ENCODE measurements at regions not wholly inside any gene's neighbourhood (a gene's known extent, or its start where the extent isn't known, plus 50 kb on each side); places are given as distances from the start of the nearest gene placed in this dataset.

GRCh38 chr6:11944111-11944510 is 68.0 kb upstream of the HIVEP1 start:
- in situ Hi-C loops (cut with MboI): no loop called here
- no peak overlapping the region for H3K9ac ChIP-seq (ENCODE audit: insufficient read depth in 1 of 2, low read depth in 2 of 2, low read length in 2 of 2)
- no peaks in the 10 kb centered on the region; the same call in 1 of the 2 replicates for H3K9me3 ChIP-seq (replicated peaks; ENCODE audit: control insufficient read depth, insufficient read depth, low read depth, low read length)
- ATAC-seq: no peak
- POLR2A ChIA-PET: interaction anchor here (0.6 to 1.0 kb wide), 3 partner anchors 11 to 49 kb away, joined by 3 read pairs; no protein-coding TSS in a partner anchor
- intact Hi-C loops (cut with micrococcal nuclease): no loop called here
- H4K20me1 ChIP-seq (replicated peaks; ENCODE audit: control insufficient read depth, insufficient read depth, low read length): no peaks in the 10 kb centered on the region
- H2AFZ ChIP-seq (ENCODE audit: low read depth, low read length): peak overlapping the region; percentile 46; the same call in 1 of the 2 replicates
- H3K27me3 ChIP-seq (ENCODE audit: control insufficient read depth in 2 of 2, insufficient read depth in 2 of 2, low read length in 2 of 2): no peaks in the 10 kb centered on the region
- 58% methylated on average over 1 of the region's 1 CpG for WGBS (ENCODE audit: insufficient coverage, low coverage, missing lambda C conversion rate)
- no peak for FAIRE-seq
- no peak for DNase-seq (ENCODE audit: extremely low read depth in 1 of 4, low spot score in 3 of 4)
- H3K4me2 ChIP-seq (ENCODE audit: insufficient read depth, low read length): no peak overlapping the region
- no peaks in the 10 kb centered on the region for H3K36me3 ChIP-seq (ENCODE audit: control insufficient read depth, insufficient read depth, low read length)
- H3K79me2 ChIP-seq (ENCODE audit: control insufficient read depth, insufficient read depth, low read length): no peaks in the 10 kb centered on the region
- no peaks in the 10 kb centered on the region for H3K9me1 ChIP-seq (ENCODE audit: control insufficient read depth, insufficient read depth, low read length)
- CTCF ChIA-PET (ENCODE audit: low intra/inter-chr PET ratio): no interaction called here
- H3K4me1 ChIP-seq (replicated peaks in 1 of 2; ENCODE audit: control insufficient read depth in 2 of 2, insufficient read depth in 2 of 2, low read length in 2 of 2): peaks cover 9 to 20% of the 10 kb centered on the region in 2 experiments; a peak in 4 of 5 replicates
- no peak overlapping the region for H3K4me3 ChIP-seq
- no TSS peak for BruUV-seq (replicated peaks)
- H3K27ac ChIP-seq (ENCODE audit: extremely low read depth, low read depth, low read length): no peak overlapping the region
- TF ChIP-seq ZNF395 (CRISPR knock-in tag; IDR thresholded peaks at IDR 0.05): no peak
- TF ChIP-seq, protein P1, sequence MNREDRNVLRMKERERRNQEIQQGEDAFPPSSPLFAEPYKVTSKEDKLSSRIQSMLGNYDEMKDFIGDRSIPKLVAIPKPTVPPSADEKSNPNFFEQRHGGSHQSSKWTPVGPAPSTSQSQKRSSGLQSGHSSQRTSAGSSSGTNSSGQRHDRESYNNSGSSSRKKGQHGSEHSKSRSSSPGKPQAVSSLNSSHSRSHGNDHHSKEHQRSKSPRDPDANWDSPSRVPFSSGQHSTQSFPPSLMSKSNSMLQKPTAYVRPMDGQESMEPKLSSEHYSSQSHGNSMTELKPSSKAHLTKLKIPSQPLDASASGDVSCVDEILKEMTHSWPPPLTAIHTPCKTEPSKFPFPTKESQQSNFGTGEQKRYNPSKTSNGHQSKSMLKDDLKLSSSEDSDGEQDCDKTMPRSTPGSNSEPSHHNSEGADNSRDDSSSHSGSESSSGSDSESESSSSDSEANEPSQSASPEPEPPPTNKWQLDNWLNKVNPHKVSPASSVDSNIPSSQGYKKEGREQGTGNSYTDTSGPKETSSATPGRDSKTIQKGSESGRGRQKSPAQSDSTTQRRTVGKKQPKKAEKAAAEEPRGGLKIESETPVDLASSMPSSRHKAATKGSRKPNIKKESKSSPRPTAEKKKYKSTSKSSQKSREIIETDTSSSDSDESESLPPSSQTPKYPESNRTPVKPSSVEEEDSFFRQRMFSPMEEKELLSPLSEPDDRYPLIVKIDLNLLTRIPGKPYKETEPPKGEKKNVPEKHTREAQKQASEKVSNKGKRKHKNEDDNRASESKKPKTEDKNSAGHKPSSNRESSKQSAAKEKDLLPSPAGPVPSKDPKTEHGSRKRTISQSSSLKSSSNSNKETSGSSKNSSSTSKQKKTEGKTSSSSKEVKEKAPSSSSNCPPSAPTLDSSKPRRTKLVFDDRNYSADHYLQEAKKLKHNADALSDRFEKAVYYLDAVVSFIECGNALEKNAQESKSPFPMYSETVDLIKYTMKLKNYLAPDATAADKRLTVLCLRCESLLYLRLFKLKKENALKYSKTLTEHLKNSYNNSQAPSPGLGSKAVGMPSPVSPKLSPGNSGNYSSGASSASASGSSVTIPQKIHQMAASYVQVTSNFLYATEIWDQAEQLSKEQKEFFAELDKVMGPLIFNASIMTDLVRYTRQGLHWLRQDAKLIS (CRISPR knock-in tag; IDR thresholded peaks at IDR 0.05): no peak
- TF ChIP-seq PML (IDR thresholded peaks at IDR 0.05; ENCODE audit: low read length): no peak
- no peak for TF ChIP-seq ZNF133 (CRISPR knock-in tag; IDR thresholded peaks at IDR 0.05)
- no peak for TF ChIP-seq RBM39 (optimal IDR thresholded peaks at IDR 0.05; ENCODE audit: low read depth, low read length)
- TF ChIP-seq YBX1 (IDR thresholded peaks at IDR 0.05): no peak
- no peak for TF ChIP-seq HNRNPH1 (optimal IDR thresholded peaks at IDR 0.05; ENCODE audit: low read depth, low read length)
- no peak for TF ChIP-seq CBX1 (IDR thresholded peaks at IDR 0.05; ENCODE audit: low read depth)
- TF ChIP-seq NONO (IDR thresholded peaks at IDR 0.05; ENCODE audit: low read depth in 2 of 2, low read length in 1 of 2): no peak
- no peak for TF ChIP-seq BCLAF1 (IDR thresholded peaks at IDR 0.05; ENCODE audit: borderline replicate concordance in 1 of 2, control insufficient read depth in 1 of 2, low read depth in 2 of 2, low read length in 1 of 2)
- TF ChIP-seq SMAD3 (CRISPR knock-in tag; conservative IDR thresholded peaks at IDR 0.05): no peak
- no peak for TF ChIP-seq NR3C1 (CRISPR knock-in tag; IDR thresholded peaks at IDR 0.05)
- no peak for TF ChIP-seq SP2 (IDR thresholded peaks at IDR 0.05; ENCODE audit: extremely low read depth, low read depth, low read length, poor library complexity, severe bottlenecking)
- no peak for TF ChIP-seq MYC (IDR thresholded peaks at IDR 0.05; ENCODE audit: low read depth, low read length)
- TF ChIP-seq MYC (CRISPR knock-in tag; IDR thresholded peaks at IDR 0.05; ENCODE audit: borderline replicate concordance, low read depth): no peak

Measured in K562 (cell line).